DOHH2 (cell line): ENCODE measurements at regions not wholly inside any gene's neighbourhood (a gene's known extent, or its start where the extent isn't known, plus 50 kb on each side); places are given as distances from the start of the nearest gene placed in this dataset.

Experiments used
- H3F3A ChIP-seq: fragments of 200-600 bp; sonication (generic), shearing (Covaris generic); 2 replicates; pipeline ENCODE4 v1.6.0; 2016; ENCODE audit warnings: antibody characterized with exemption, mild to moderate bottlenecking; ENCODE audit not compliant: control insufficient read depth, insufficient read depth
- H3K27ac ChIP-seq: fragments of 200-600 bp; sonication (generic); 2 replicates; pipeline ENCODE4 v1.5.1; 2014; ENCODE audit warnings: low read depth, mild to moderate bottlenecking, low read length, moderate library complexity
- H3K27me3 ChIP-seq: fragments of 200-600 bp; sonication (generic); 2 replicates; pipeline ENCODE4 v1.6.1; 2014; ENCODE audit warnings: mild to moderate bottlenecking, low read length, mixed read lengths; ENCODE audit not compliant: control insufficient read depth
- H3K36me3 ChIP-seq: fragments of 200-600 bp; sonication (generic); 2 replicates; pipeline ENCODE4 v1.6.1; 2014; ENCODE audit warnings: mild to moderate bottlenecking, low read length, moderate library complexity, mixed read lengths; ENCODE audit not compliant: control insufficient read depth
- H3K4me1 ChIP-seq: fragments of 200-600 bp; sonication (generic); 2 replicates; pipeline ENCODE4 v1.6.1; 2014; ENCODE audit warnings: mild to moderate bottlenecking, low read length, mixed read lengths; ENCODE audit not compliant: control insufficient read depth
- H3K4me2 ChIP-seq: fragments of 200-600 bp; sonication (generic); 2 replicates; pipeline ENCODE4 v1.6.0; 2014; ENCODE audit warnings: mild to moderate bottlenecking, low read length, moderate library complexity
- H3K4me3 ChIP-seq: fragments of 200-600 bp; sonication (generic); 2 replicates; pipeline ENCODE4 v1.5.1; 2014; ENCODE audit warnings: mild to moderate bottlenecking, low read length, mixed read lengths
- H3K79me2 ChIP-seq: fragments of 200-600 bp; sonication (generic); 2 replicates; pipeline ENCODE4 v1.6.1; 2014; ENCODE audit warnings: mild to moderate bottlenecking, low read length, mixed read lengths; ENCODE audit not compliant: control insufficient read depth
- H3K9me2 ChIP-seq: fragments of 200-600 bp; sonication (generic); replicated peaks from 2 replicates; pipeline ENCODE4 v1.6.1; 2014; ENCODE audit warnings: mild to moderate bottlenecking, low read length, mixed read lengths; ENCODE audit not compliant: control insufficient read depth
- H3K9me3 ChIP-seq: fragments of 200-600 bp; sonication (generic); 2 replicates; pipeline ENCODE4 v1.6.1; 2014; ENCODE audit warnings: antibody characterized with exemption, low read length, mixed read lengths; ENCODE audit not compliant: control insufficient read depth, insufficient read depth
- H4K20me1 ChIP-seq: fragments of 200-600 bp; sonication (generic); 2 replicates; pipeline ENCODE4 v1.6.0; 2014; ENCODE audit warnings: low read depth, mild to moderate bottlenecking, antibody characterized with exemption, low read length, moderate library complexity; ENCODE audit not compliant: control insufficient read depth, insufficient read depth
- CTCF ChIP-seq: fragments of 200-600 bp; sonication (generic); IDR thresholded peaks from one replicate; pipeline ENCODE4 v1.5.1; 2014; ENCODE audit warnings: antibody characterized with exemption, mild to moderate bottlenecking, low read depth, low read length; ENCODE audit not compliant: poor library complexity, severe bottlenecking
- EZH2phosphoT487 ChIP-seq: fragments of 200-600 bp; sonication (generic); IDR thresholded peaks from 2 replicates; pipeline ENCODE4 v1.6.1; 2017; ENCODE audit warnings: borderline replicate concordance, mild to moderate bottlenecking, antibody characterized with exemption, low read length, moderate library complexity, mixed read lengths

GRCh38 chr10:130575756-130576285 is 439.6 kb downstream of the GLRX3 start:
- no peaks in the 10 kb centered on the region for H3K4me1 ChIP-seq
- H4K20me1 ChIP-seq: no peaks in the 10 kb centered on the region
- no peaks in the 10 kb centered on the region for H3K9me3 ChIP-seq
- no peak overlapping the region for H3K4me3 ChIP-seq
- H3K27me3 ChIP-seq: no peaks in the 10 kb centered on the region
- H3K79me2 ChIP-seq: no peaks in the 10 kb centered on the region
- no peak overlapping the region for H3K27ac ChIP-seq
- H3K4me2 ChIP-seq: no peak overlapping the region
- no peaks in the 10 kb centered on the region for H3K9me2 ChIP-seq
- no peaks in the 10 kb centered on the region for H3F3A ChIP-seq
- TF ChIP-seq EZH2phosphoT487 (no peak), CTCF (no peak)
- H3K36me3 ChIP-seq: no peaks in the 10 kb centered on the region

GRCh38 chr10:130576427-130576826 is 440.2 kb downstream of the GLRX3 start:
- no peaks in the 10 kb centered on the region for H3K27me3 ChIP-seq
- no peaks in the 10 kb centered on the region for H3K36me3 ChIP-seq
- TF ChIP-seq EZH2phosphoT487 (no peak), CTCF (no peak)
- no peak overlapping the region for H3K27ac ChIP-seq
- H3K9me2 ChIP-seq: no peaks in the 10 kb centered on the region
- no peaks in the 10 kb centered on the region for H3K79me2 ChIP-seq
- H3K4me2 ChIP-seq: no peak overlapping the region
- H3K4me1 ChIP-seq: no peaks in the 10 kb centered on the region
- no peak overlapping the region for H3K4me3 ChIP-seq
- no peaks in the 10 kb centered on the region for H3F3A ChIP-seq
- H3K9me3 ChIP-seq: no peaks in the 10 kb centered on the region
- H4K20me1 ChIP-seq: no peaks in the 10 kb centered on the region

- Histone ChIP-seq H3K4me1 (no peaks in the 10 kb centered on the region), H3K27ac (no peak overlapping the region), H3K9me3 (no peaks in the 10 kb centered on the region), H3K79me2 (no peaks in the 10 kb centered on the region), H3K9me2 (no peaks in the 10 kb centered on the region), H3K27me3 (no peaks in the 10 kb centered on the region), H3K36me3 (no peaks in the 10 kb centered on the region), H3K4me3 (no peak overlapping the region), H4K20me1 (no peaks in the 10 kb centered on the region), H3K4me2 (no peak overlapping the region), H3F3A (no peaks in the 10 kb centered on the region)
- TF ChIP-seq CTCF: no peak
- TF ChIP-seq EZH2phosphoT487: no peak
Measured at GRCh38 chr10:130577039-130577438, 440.8 kb downstream of the GLRX3 start.
